Gastrocnemius medialis (tissue), 4 donors: ENCODE measurements at regions not wholly inside any gene's neighbourhood (a gene's known extent, or its start where the extent isn't known, plus 50 kb on each side); places are given as distances from the start of the nearest gene placed in this dataset.
A peak's percentile ranks its signal among the peaks of the same experiment; 100 is the strongest.

Experiments
- ATAC-seq, 2 donors: fragments of 150-250 bp; one replicate each; pipeline ENCODE4 v1.9.1; 2016
- DNase-seq, 2 donors: peaks; one replicate each; pipeline ENCODE4 v3.0.0-alpha.2; 2019
- H3K27ac ChIP-seq, 4 donors: fragments of 200-600 bp; sonication (generic); 1 replicate in 1 of 4; 2 replicates in 3 of 4; pipeline ENCODE4 v1.5.1; 2016 to 2018; ENCODE audit warnings: mild to moderate bottlenecking in 2 of 4, moderate library complexity in 1 of 4
- H3K27me3 ChIP-seq, 3 donors: fragments of 200-600 bp; sonication (generic) in 2 of 3; 1 replicate in 1 of 3; 2 replicates in 2 of 3; pipeline versions ENCODE4 v1.5.1 to v1.6.0; 2016 to 2019; ENCODE audit warnings: mild to moderate bottlenecking in 1 of 3, moderate library complexity in 1 of 3
- H3K36me3 ChIP-seq, 2 donors: fragments of 200-600 bp; sonication (generic) in 1 of 2; one replicate each; pipeline ENCODE4 v1.5.1; 2017 to 2018
- H3K4me1 ChIP-seq, 2 donors: fragments of 200-600 bp; sonication (generic) in 1 of 2; one replicate each; pipeline ENCODE4 v1.5.1; 2016 to 2017; ENCODE audit warnings: mild to moderate bottlenecking in 2 of 2
- H3K4me3 ChIP-seq, 4 donors: fragments of 200-600 bp; sonication (generic) in 3 of 4; 1 replicate in 1 of 4; 2 replicates in 3 of 4; pipeline ENCODE4 v1.5.1; 2016 to 2019; ENCODE audit warnings: mild to moderate bottlenecking in 2 of 4
- H3K9me3 ChIP-seq, 3 donors: fragments of 200-600 bp; sonication (generic) in 2 of 3; 1 replicate in 1 of 3; 2 replicates in 2 of 3; pipeline ENCODE4 v1.5.1; 2016 to 2019
- POLR2A ChIP-seq, 2 donors: fragments of 450-650 bp; IDR thresholded peaks; one replicate each; pipeline ENCODE4 v1.6.1; 2017; ENCODE audit warnings: antibody characterized with exemption in 2 of 2, mild to moderate bottlenecking in 2 of 2, moderate library complexity in 2 of 2
- in situ Hi-C, 4 donors: fragments of 200-750 bp; cut with MboI; loops; one replicate each; pipeline versions ENCODE4 v1.15.0 to v1.8.0; 2017; ENCODE audit warnings: low sequenced_read_pairs in 4 of 4
- intact Hi-C: fragments of 100-400 bp; cut with DNase I; formaldehyde crosslinking; loops from one replicate; pipeline ENCODE4 v1.15.1; 2023; ENCODE audit warnings: low total_unique reads
- TF ChIP-seq, protein P1 (sequence below), 5 experiments: fragments of 450-650 bp in 3 of 5; fragments of 200-600 bp in 2 of 5; sonication (generic) in 2 of 5; IDR thresholded peaks in 4 of 5; conservative IDR thresholded peaks in 1 of 5; 1 replicate in 4 of 5; 2 replicates in 1 of 5; pipeline ENCODE4 v1.5.1; 2016 to 2019; ENCODE audit warnings: antibody characterized with exemption in 5 of 5, mild to moderate bottlenecking in 3 of 5, moderate library complexity in 3 of 5

DNA sequence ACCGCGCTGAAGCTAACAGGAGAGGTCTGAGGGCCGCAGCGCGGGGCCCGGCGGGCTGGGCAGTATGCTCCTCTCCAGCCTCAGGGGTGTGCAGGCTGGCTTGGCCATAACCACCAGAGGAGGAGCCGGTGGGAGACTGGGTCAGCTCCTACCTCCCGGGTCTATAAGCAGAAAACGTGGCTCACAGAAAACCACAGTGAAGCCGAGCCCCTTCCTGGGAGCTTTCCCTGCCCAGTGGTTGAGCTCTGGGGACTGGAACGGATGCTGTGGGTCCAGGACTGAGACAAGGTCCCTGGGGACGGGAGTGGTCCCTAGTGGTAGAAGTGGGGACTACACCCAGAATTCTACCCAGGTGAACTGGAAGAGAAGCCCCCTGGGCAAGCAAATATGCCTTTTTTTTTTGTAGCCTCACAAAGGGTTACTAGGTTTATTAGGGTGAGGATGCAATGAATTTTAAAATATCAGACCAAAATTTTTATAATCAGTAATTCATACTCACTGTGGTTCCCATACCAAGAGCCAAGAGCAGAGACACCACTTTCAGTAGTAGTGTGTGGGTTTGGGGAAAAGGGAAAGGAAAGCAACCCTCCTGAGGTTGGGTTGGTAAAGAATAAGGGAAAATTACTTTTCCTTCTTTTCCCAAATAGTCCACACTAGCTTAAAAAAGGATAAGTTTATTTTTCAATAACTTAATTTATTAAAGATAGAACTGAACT is 67.9 kb upstream of the PRKCQ start:
- ATAC-seq (peak; percentile 50 to 74), DNase-seq (peak; percentile 7 to 43)
- H3K27me3 ChIP-seq = no peaks in the 10 kb centered on the region
- intact Hi-C loops = loop anchor here (5.0 to 10.0 kb wide), 3 partner anchors 66 to 201 kb away; partner anchors contain the start of gene PRKCQ
- no peaks in the 10 kb centered on the region for H3K36me3 ChIP-seq
- H3K4me3 ChIP-seq = no peak overlapping the region
- TF ChIP-seq, protein P1, sequence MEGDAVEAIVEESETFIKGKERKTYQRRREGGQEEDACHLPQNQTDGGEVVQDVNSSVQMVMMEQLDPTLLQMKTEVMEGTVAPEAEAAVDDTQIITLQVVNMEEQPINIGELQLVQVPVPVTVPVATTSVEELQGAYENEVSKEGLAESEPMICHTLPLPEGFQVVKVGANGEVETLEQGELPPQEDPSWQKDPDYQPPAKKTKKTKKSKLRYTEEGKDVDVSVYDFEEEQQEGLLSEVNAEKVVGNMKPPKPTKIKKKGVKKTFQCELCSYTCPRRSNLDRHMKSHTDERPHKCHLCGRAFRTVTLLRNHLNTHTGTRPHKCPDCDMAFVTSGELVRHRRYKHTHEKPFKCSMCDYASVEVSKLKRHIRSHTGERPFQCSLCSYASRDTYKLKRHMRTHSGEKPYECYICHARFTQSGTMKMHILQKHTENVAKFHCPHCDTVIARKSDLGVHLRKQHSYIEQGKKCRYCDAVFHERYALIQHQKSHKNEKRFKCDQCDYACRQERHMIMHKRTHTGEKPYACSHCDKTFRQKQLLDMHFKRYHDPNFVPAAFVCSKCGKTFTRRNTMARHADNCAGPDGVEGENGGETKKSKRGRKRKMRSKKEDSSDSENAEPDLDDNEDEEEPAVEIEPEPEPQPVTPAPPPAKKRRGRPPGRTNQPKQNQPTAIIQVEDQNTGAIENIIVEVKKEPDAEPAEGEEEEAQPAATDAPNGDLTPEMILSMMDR (IDR thresholded peaks at IDR 0.05 in 4 of 5, conservative IDR thresholded peaks at IDR 0.05 in 1 of 5) = peak; percentile 48 to 75 (median 64)
- TF ChIP-seq POLR2A (IDR thresholded peaks at IDR 0.05) = no peak
- H3K4me1 ChIP-seq = no peaks in the 10 kb centered on the region
- in situ Hi-C loops = loop anchor here in 1 of 4 donors (10.0 kb wide), 1 partner anchor 63 kb away; the partner anchor contains the start of gene PRKCQ
- H3K27ac ChIP-seq = no peak overlapping the region
- no peaks in the 10 kb centered on the region for H3K9me3 ChIP-seq

DNA sequence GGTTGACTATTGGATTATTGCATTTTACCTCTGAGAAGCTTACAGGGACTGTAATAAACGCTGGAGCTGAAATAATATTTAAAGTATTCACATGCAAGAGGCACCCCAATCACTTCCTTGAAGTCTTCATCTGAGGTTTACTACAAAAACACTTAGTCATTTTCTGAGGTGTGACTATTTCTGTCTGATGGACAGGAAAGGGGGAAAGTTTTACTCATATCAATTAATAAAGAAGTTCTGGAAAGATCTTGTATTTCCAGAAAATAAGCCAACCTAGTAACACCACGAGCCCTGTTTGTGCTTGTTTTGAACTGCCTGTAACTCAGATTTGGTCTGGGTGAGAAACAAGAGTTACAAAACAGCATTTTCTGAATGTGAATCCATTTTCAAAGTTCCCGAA is 63.9 kb upstream of the PRKCQ start:
- ATAC-seq (no peak), DNase-seq (no peak)
- intact Hi-C loops (loop anchor here (10.0 kb wide), 1 partner anchor 129 kb away; no protein-coding TSS in a partner anchor), in situ Hi-C loops (loop anchor here in 1 of 4 donors (10.0 kb wide), 1 partner anchor 59 kb away; the partner anchor contains the start of gene PRKCQ)
- no peaks in the 10 kb centered on the region for H3K36me3 ChIP-seq
- H3K27me3 ChIP-seq = no peaks in the 10 kb centered on the region
- no peaks in the 10 kb centered on the region for H3K9me3 ChIP-seq
- TF ChIP-seq, protein P1 (IDR thresholded peaks at IDR 0.05 in 4 of 5, conservative IDR thresholded peaks at IDR 0.05 in 1 of 5) = no peak
- no peak for TF ChIP-seq POLR2A (IDR thresholded peaks at IDR 0.05)
- no peak overlapping the region for H3K4me3 ChIP-seq
- no peak overlapping the region for H3K27ac ChIP-seq
- H3K4me1 ChIP-seq = no peaks in the 10 kb centered on the region

DNA sequence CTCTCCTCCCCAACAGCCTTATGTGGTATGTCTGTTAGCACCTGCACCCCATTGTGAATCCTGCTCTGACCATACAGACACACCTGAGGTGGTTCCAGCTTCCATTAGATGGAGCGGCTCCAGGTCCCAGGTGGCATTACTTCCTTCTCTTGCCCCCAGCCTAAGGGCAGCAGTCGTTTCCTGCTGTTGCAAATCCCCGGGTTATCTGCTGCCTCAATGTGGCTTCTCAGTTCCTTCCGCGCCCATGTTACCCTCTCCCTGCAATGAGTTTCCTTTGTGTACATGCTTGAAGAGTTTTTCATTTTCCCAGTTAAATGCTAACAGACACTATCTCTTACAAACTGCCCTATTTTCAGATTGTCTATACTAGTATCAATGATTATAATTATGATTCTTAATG is 62.8 kb upstream of the PRKCQ start:
- Histone ChIP-seq H3K4me3 (no peak overlapping the region), H3K27ac (no peak overlapping the region), H3K4me1 (no peaks in the 10 kb centered on the region), H3K36me3 (no peaks in the 10 kb centered on the region), H3K9me3 (no peaks in the 10 kb centered on the region), H3K27me3 (no peaks in the 10 kb centered on the region)
- TF ChIP-seq, protein P1 (IDR thresholded peaks at IDR 0.05 in 4 of 5, conservative IDR thresholded peaks at IDR 0.05 in 1 of 5) = no peak
- no peak for TF ChIP-seq POLR2A (IDR thresholded peaks at IDR 0.05)
- intact Hi-C loops = loop anchor here (10.0 kb wide), 1 partner anchor 128 kb away; no protein-coding TSS in a partner anchor
- DNase-seq (no peak), ATAC-seq (no peak)
- in situ Hi-C loops = loop anchor here in 1 of 4 donors (10.0 kb wide), 1 partner anchor 58 kb away; the partner anchor contains the start of gene PRKCQ

DNA sequence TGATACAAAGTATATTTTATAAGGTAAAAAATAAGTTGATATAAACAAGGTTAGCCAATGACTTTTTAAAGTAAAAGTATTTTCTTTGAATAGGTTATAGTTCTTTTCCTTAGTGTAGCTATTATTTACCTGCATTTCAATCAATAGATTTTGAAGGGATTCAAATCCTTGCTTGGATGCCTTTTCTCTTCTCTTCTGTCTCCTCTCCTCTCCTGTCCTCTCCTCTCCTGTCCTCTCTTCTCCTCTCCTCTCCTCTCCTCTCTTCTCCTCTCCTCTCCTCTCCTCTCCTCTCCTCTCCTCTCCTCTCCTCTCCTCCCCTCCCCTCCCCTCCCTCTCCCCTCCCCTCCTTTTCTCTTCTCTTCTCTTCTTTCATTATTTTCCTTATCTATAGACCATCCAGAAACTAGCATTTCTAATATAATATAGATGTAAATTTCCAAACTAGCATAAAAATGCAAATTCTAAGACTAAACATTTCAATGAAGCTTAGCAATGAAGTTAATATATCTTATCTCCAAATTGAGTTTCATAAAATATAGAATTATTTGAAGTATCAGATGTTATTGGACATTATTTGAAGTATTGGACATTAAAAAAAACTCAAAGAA is 60.5 kb upstream of the PRKCQ start:
- intact Hi-C loops = loop anchor here (10.0 kb wide), 1 partner anchor 126 kb away; no protein-coding TSS in a partner anchor

More for the DNA sequence above, 60.5 kb upstream of the PRKCQ start:
- no peaks in the 10 kb centered on the region for H3K27me3 ChIP-seq
- no peak for ATAC-seq
- in situ Hi-C loops = loop anchor here in 1 of 4 donors (10.0 kb wide), 1 partner anchor 56 kb away; the partner anchor contains the start of gene PRKCQ
- H3K4me1 ChIP-seq = peaks cover 0 to 5% of the 10 kb centered on the region in 2 donors
- no peak for DNase-seq
- H3K4me3 ChIP-seq = no peak overlapping the region
- no peak overlapping the region for H3K27ac ChIP-seq
- H3K9me3 ChIP-seq = no peaks in the 10 kb centered on the region
- no peaks in the 10 kb centered on the region for H3K36me3 ChIP-seq
- no peak for TF ChIP-seq POLR2A (IDR thresholded peaks at IDR 0.05)
- TF ChIP-seq, protein P1 (IDR thresholded peaks at IDR 0.05 in 4 of 5, conservative IDR thresholded peaks at IDR 0.05 in 1 of 5) = no peak
